GM12878 (cell line): ENCODE measurements at regions not wholly inside any gene's neighbourhood (a gene's known extent, or its start where the extent isn't known, plus 50 kb on each side); places are given as distances from the start of the nearest gene placed in this dataset.

Experiments used
- ATAC-seq: fragments of 200-7000 bp; cut with Tn5 transposase; 3 replicates; pipeline ENCODE4 v1.9.1; 2020; ENCODE audit warnings: mild to moderate bottlenecking, moderate library complexity
- BruUV-seq: library from RNA; stranded (reverse); fragments of 400-500 nt; replicated peaks from 2 replicates; lab custom pipeline; 2021; lab: Mats Ljungman, UMichigan
- CTCF ChIA-PET: fragments of 300-600 bp; sonication (Branson Sonifier 250); formaldehyde crosslinking; extraction: SDS; loops from one replicate; lab custom pipeline; 2021; ENCODE audit warnings: inconsistent platforms; lab: Yijun Ruan, JAX
- POLR2A ChIA-PET: fragments of 350-600 bp; formaldehyde crosslinking; extraction: SDS; loops from one replicate; lab custom pipeline; 2021; ENCODE audit warnings: inconsistent platforms; lab: Charles Lee
- RAD21 ChIA-PET: fragments of 300-600 bp; sonication (Branson Sonifier 250); formaldehyde crosslinking; loops from one replicate; lab custom pipeline; 2023; ENCODE audit warnings: antibody characterized with exemption; ENCODE audit not compliant: unreplicated experiment; lab: Charles Lee
- SMC1A ChIA-PET: fragments of 300-600 bp; sonication (Branson Sonifier 250); formaldehyde crosslinking; loops from one replicate; lab custom pipeline; 2023; ENCODE audit not compliant: unreplicated experiment, uncharacterized antibody; lab: Charles Lee
- DNase-seq: peaks from one replicate; pipeline ENCODE4 v3.0.0-alpha.2; 2011; ENCODE audit warnings: low read depth, low spot score
- FAIRE-seq: peaks from 3 replicates; lab custom pipeline; 2011; peaks lifted over from hg19 to GRCh38; lab: Jason Lieb, UNC
- H2AFZ ChIP-seq: 2 replicates; pipeline ENCODE4 v1.6.0; 2011; ENCODE audit warnings: low read depth, low read length, control low read depth; ENCODE audit not compliant: control insufficient read depth
- H3K27ac ChIP-seq: 2 replicates; pipeline ENCODE4 v1.5.1; 2011; ENCODE audit warnings: control low read depth; ENCODE audit not compliant: control insufficient read depth, insufficient read depth
- H3K27me3 ChIP-seq, 2 experiments: replicated peaks in 1 of 2; 2 replicates each; pipeline versions ENCODE4 v1.6.0 to v1.6.1; 2011; ENCODE audit warnings: low read length in 1 of 2; ENCODE audit not compliant: control insufficient read depth in 2 of 2, insufficient read depth in 2 of 2
- H3K36me3 ChIP-seq, 2 experiments: 2 replicates each; pipeline ENCODE4 v1.5.1; 2011; ENCODE audit warnings: low read length in 1 of 2; ENCODE audit not compliant: control insufficient read depth in 2 of 2, insufficient read depth in 2 of 2
- H3K4me1 ChIP-seq: 2 replicates; pipeline ENCODE4 v1.6.1; 2011; ENCODE audit warnings: mild to moderate bottlenecking, low read length, moderate library complexity, mixed read lengths; ENCODE audit not compliant: control insufficient read depth, insufficient read depth
- H3K4me2 ChIP-seq: 2 replicates; pipeline ENCODE4 v1.6.0; 2011; ENCODE audit warnings: control low read depth; ENCODE audit not compliant: control insufficient read depth, insufficient read depth
- H3K4me3 ChIP-seq: fragments of 200-600 bp; sonication (generic); 2 replicates; pipeline ENCODE4 v1.5.1; 2016
- H3K79me2 ChIP-seq: 2 replicates; pipeline ENCODE4 v1.6.0; 2011; ENCODE audit warnings: low read length; ENCODE audit not compliant: control insufficient read depth, insufficient read depth
- H3K9ac ChIP-seq: 2 replicates; pipeline ENCODE4 v1.8.0; 2011; ENCODE audit warnings: low read length, control low read depth, mixed read lengths; ENCODE audit not compliant: control insufficient read depth, insufficient read depth
- H3K9me3 ChIP-seq: replicated peaks from 3 replicates; pipeline ENCODE4 v1.5.1; 2011; ENCODE audit warnings: mild to moderate bottlenecking, low read length; ENCODE audit not compliant: control insufficient read depth, insufficient read depth
- H4K20me1 ChIP-seq: 2 replicates; pipeline ENCODE4 v1.6.0; 2011; ENCODE audit not compliant: control insufficient read depth, insufficient read depth
- ATF2 ChIP-seq: IDR thresholded peaks from 2 replicates; pipeline ENCODE4 v1.6.1; 2012; ENCODE audit warnings: low read length, inconsistent platforms
- BRCA1 ChIP-seq: IDR thresholded peaks from 2 replicates; pipeline ENCODE4 v1.6.1; 2011; ENCODE audit warnings: low read depth, low read length, improper control_type of control experiment
- CREB1 ChIP-seq: IDR thresholded peaks from 2 replicates; pipeline ENCODE4 v1.6.1; 2012; ENCODE audit warnings: low read depth, mild to moderate bottlenecking, inconsistent platforms
- GABPA ChIP-seq: IDR thresholded peaks from 2 replicates; pipeline ENCODE4 v1.6.1; 2014; ENCODE audit warnings: antibody characterized with exemption, low read depth, mild to moderate bottlenecking, inconsistent platforms
- IKZF1 ChIP-seq: fragments of 450-650 bp; conservative IDR thresholded peaks from 2 replicates; pipeline ENCODE4 v1.6.1; 2017; ENCODE audit warnings: antibody characterized with exemption, mild to moderate bottlenecking
- NKRF ChIP-seq: fragments of 450-650 bp; conservative IDR thresholded peaks from 2 replicates; pipeline ENCODE4 v1.6.1; 2017; ENCODE audit warnings: mild to moderate bottlenecking, moderate library complexity
- NR2C1 ChIP-seq: fragments of 450-650 bp; IDR thresholded peaks from 2 replicates; pipeline ENCODE4 v1.6.1; 2017; ENCODE audit warnings: antibody characterized with exemption, mild to moderate bottlenecking, moderate library complexity
- RAD21 ChIP-seq: IDR thresholded peaks from 2 replicates; pipeline ENCODE4 v1.6.1; 2011; ENCODE audit warnings: mild to moderate bottlenecking, low read depth, low read length, moderate library complexity; ENCODE audit not compliant: insufficient read depth
- RBBP5 ChIP-seq: fragments of 200-600 bp; sonication (generic); conservative IDR thresholded peaks from 2 replicates; pipeline ENCODE4 v1.6.1; 2016
- SIX5 ChIP-seq: IDR thresholded peaks from 2 replicates; pipeline ENCODE4 v1.6.1; 2011; ENCODE audit warnings: mild to moderate bottlenecking, low read depth, low read length, moderate library complexity; ENCODE audit not compliant: severe bottlenecking
- ZBTB4 ChIP-seq: fragments of 450-650 bp; formaldehyde crosslinking; IDR thresholded peaks from 2 replicates; pipeline ENCODE4 v1.4.0; 2022; ENCODE audit warnings: mild to moderate bottlenecking, moderate library complexity
- WGBS: methylation state at CpG from one replicate; pipeline ENCODE4 v1.1.6; 2016; ENCODE audit warnings: low lambda C conversion rate; ENCODE audit not compliant: insufficient replicate concordance, insufficient coverage; ENCODE audit errors: missing lambda C conversion rate; 5-methylcytosine and 5-hydroxymethylcytosine counted together
- in situ Hi-C: fragments of 300-500 bp; cut with MboI; formaldehyde crosslinking; loops from 9 replicates; pipeline ENCODE4 v1.14.3; 2018; ENCODE audit warnings: mixed read lengths
- intact Hi-C: fragments of 100-400 bp; cut with micrococcal nuclease; formaldehyde crosslinking; loops from one replicate; pipeline ENCODE4 v1.14.2; 2022; ENCODE audit not compliant: unreplicated experiment

GRCh38 chr3:95280711-95281352, 1218.0 kb downstream of the NSUN3 start (continued):
- no peak for TF ChIP-seq CREB1
- TF ChIP-seq NR2C1, result no peak
- no peak for TF ChIP-seq BRCA1
- no peak for TF ChIP-seq NKRF

GRCh38 chr3:95289295-95289694, 1226.4 kb downstream of the NSUN3 start:
- POLR2A ChIA-PET, result no interaction called here
- intact Hi-C loops, result no loop called here
- no TSS peak for BruUV-seq
- H2AFZ ChIP-seq, result no peak overlapping the region
- H3K36me3 ChIP-seq, result no peaks in the 10 kb centered on the region
- in situ Hi-C loops, result no loop called here
- SMC1A ChIA-PET, result no interaction called here
- H3K4me3 ChIP-seq, result no peak overlapping the region
- RAD21 ChIA-PET, result no interaction called here
- H3K27me3 ChIP-seq, result no peaks in the 10 kb centered on the region
- WGBS, result 38% methylated on average over 2 of the region's 2 CpGs
- H3K9me3 ChIP-seq, result no peaks in the 10 kb centered on the region
- TF ChIP-seq ATF2 (no peak), ZBTB4 (CRISPR knock-in tag) (no peak), GABPA (no peak), IKZF1 (no peak), SIX5 (no peak), RBBP5 (no peak), RAD21 (no peak)
- DNase-seq (no peak), ATAC-seq (no peak), FAIRE-seq (no peak)
- no peak overlapping the region for H3K27ac ChIP-seq
- CTCF ChIA-PET, result no interaction called here
- no peak overlapping the region for H3K9ac ChIP-seq
- H3K79me2 ChIP-seq, result no peaks in the 10 kb centered on the region
- H3K4me1 ChIP-seq, result no peaks in the 10 kb centered on the region
- H4K20me1 ChIP-seq, result no peaks in the 10 kb centered on the region
- no peak overlapping the region for H3K4me2 ChIP-seq
